GM21786 (cell line): ENCODE measurements at regions not wholly inside any gene's neighbourhood (a gene's known extent, or its start where the extent isn't known, plus 50 kb on each side); places are given as distances from the start of the nearest gene placed in this dataset.

Experiments used
- ATAC-seq: cut with Tn5 transposase; IDR thresholded peaks from one replicate; pipeline ENCODE4 v1.9.1; 2021; ENCODE audit not compliant: unreplicated experiment

DNA sequence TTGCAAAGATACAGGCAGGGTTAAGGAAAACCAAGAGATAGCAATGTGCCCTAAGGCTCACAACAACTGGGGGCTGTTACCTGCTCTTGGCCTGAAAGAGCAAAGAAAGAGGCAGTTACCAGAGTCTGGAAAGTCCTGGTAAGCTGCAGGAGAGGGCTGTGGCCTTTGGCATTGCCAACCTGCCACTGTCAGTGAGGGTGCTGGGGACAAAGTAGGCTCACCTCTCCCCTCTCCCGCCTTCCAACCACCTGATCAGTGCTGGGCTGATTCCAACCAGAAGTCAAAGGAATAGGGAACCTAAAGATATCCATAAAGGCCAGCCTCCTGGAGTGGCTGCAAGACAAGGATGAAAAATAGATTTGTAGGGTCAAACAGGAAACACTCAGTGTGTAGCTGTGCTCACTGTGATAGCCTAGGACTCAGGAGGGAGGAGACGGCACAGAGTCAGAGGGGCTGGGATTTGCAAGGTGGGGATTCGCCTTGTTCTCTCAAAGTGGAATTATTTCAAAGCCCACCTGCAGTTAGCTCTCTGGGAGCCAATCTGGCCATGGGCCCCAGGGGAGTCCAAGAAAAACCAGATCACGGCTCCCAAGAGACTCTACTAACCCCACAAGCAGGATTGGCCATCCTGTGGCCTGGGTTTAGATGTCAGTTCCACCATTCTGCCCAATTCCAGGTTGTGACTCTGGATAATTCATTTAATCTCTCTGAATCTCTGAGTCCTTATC lies 204.0 kb upstream of the BCL6 start:
- no peak for ATAC-seq

DNA sequence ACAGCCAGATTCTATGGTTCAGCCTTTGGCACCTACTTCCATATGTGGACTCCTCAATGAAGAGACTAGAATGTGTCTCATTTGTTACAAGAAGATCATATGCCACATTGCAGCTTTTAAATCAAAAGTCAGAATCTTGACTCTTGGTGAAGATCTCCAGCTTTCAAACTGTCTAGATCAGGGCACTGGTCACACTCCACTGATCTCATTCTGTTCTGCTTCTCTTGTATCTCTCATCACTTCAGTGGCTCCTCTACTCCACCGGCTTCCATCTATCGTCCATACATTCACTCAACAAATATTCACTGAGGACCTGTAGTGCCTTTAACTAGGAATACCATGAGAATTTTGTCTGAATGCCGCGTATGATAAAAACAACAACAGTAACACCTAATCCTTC lies 203.3 kb upstream of the LPP start:
- no peak for ATAC-seq

DNA sequence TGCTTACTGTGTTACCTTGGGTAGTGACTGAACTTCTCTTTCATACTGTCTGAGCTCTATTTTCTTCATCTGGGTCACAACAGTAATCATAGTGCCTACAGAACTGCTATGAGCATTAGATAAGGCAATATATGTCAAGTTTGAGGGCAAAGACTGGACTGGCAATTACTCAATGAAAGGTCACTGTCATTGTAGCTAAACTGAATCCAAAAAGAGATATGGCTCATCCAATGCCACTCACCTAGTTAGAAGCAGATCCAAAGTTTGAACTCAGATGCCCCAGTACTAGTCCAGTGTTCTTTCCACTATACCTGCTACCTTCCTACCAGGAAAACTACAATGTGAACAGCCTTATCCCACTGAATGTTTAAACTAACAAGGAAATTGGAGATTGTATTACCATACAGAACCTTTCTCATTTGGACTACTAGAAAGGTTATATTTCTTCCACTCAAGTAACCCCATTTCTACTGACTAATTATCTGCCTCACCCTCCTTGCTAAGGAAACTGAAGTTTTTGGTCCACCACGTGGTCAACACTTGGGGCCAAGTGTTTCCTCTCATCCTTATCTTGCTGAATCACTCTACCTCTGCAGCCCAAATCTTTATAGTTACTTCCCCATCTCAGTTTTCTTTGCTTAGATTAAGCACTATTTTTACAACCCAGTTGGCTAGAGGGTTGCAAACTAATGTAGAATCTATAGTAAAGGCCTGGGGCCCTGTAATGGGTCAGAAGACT lies 202.3 kb upstream of the LPP start:
- no peak for ATAC-seq

DNA sequence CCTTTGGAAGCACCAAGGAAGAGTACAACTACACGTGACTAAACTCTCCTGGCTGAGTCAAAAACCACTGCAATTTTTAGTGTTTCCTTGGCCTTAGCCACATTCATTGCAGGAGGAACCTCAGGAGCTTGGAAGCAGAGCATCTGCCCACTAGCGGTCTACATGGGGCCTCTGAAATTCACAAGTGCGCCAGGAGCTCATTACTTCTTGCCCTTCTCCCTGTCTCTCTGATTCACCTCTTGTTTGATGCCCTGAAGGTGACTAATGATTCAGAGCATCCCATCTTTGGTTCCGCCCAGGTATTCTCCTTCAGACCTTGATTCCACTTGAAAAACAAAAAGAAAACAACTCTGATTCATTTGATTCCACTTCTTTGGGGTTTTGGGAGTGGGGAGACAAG lies 201.1 kb upstream of the LPP start:
- no peak for ATAC-seq

DNA sequence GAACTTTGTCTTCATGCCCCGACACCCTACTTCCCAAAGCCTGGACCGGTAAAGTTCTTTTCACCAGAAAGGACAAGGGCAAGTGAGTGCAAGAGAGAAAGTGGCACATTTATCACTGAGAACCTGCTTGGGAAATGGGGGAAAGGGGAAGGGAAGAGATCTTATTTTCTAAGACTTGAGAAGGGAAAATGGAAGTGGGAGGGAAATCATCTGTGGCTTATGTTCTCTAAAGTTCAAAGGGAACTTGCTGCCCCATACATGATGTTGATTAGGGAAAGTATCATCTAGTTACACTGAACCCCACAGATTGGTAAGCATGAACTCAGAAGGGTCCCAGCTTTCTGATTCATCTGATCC lies 199.5 kb upstream of the LPP start:
- no peak for ATAC-seq

DNA sequence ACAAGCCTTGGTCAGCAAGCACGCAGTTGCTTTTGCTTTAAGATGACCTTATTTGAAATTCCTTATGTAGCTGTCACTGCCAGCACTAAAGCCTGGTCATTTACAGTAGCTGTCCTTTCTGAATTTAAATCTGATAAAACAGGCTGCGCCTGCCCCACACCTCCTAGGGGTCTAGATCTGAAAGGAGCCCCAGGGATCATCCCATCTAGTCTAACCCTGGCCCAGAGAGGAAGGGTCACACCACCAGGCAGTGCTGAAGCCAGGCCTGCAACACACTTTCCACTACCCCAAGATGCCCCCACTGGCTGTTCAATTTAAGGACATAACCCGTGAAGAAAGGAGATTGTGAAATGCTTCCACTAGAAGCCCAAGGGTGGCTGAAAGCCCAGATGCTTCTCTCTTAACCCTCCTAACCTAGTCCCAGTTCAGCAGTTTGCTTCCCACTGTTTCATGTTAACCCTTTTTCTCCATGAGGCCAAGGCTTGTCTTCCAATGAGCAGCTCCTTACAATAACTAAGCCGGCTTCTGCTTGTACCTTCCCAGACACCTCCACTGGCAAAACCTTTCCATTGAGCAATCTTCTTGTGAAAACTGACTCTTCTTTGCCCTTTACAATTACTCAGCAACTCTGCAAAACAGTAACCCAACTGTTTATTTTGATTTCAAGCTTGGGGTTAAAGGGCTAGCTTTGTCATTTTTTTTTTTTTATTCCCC lies 198.9 kb upstream of the LPP start:
- ATAC-seq, result no peak

DNA sequence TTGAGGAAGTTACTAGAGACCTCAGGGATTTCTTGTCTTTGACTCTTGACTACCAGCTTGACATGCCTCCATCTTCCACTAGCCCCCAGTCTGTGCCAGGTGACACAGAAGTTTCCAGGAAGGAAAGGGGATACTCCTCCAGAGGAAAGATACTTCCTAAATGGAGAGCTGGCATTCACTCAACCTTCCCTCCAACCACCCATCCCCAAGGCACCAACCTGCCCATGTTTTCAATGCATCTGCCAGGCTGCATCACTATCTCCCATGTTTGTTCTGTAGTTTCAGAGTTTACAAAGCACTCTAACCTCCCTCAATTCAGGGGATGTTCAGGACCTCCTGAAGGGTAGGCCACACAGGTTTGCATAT lies 198.4 kb upstream of the LPP start:
- ATAC-seq, result no peak

DNA sequence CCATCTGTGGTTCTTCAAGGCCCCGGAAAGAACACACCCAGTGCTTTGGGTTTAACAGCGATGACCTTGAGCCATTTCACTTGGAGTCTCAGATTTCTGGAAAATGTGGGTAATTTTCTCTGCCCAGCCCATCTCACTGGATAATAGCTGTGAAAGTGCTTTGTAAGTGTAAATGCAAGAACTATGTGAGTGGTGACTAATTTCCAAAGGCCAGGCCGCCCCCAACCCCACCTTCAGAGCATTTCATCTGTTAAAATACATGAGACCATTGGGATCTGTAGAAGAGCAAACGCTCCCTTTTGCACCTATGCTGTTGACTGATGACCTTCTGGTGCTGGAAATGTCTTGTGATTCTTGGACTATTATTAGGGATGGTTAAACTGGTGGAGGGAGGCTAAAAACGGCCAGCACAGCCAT lies 196.8 kb upstream of the LPP start:
- ATAC-seq, result no peak

DNA sequence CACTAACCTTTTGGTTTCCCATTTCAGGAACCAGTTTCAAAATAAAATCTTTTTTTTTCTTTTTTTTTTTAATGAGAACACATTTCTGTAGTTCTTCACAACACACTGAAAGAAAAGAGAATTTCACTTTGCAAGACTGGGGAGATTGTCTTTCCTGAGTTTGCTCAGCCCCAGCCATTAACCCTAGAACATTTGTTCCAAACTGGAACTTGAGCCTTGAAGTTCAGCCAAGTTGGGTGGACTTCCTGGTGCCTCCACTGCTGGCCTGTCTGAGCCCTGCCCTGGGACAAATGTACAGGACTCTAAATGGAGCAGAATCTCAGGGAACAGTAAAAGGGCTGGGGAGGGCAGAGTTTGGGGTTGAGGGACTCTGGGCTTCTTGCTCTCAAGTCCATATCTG lies 196.4 kb upstream of the LPP start:
- no peak for ATAC-seq

DNA sequence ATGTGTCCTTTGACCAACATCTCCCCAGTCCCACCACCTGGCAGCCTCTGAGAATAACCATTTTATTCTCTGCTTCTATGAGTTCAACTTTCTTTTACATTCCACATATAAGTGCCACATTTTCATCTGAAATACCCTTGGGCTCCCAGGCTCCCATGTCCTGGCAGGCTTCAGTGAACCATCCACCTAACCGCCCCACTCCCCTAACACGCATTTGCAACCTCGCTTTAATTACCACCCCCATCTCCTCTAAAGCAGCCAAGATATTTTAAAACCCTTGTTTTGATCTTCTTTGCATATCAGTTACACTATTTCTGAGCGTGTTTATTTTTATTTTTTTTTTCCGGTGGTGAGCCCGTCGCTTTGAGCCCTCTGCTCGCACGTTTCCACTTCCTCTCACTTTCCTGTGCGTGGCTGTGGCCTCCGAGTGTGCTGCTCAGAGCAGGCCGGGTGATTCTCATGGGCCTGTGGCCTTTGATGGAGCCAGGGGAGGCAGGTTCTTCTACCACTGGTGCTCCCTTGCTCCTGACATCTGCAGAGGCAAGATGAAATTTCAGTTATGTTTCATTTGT lies 195.4 kb upstream of the LPP start:
- ATAC-seq, result no peak

DNA sequence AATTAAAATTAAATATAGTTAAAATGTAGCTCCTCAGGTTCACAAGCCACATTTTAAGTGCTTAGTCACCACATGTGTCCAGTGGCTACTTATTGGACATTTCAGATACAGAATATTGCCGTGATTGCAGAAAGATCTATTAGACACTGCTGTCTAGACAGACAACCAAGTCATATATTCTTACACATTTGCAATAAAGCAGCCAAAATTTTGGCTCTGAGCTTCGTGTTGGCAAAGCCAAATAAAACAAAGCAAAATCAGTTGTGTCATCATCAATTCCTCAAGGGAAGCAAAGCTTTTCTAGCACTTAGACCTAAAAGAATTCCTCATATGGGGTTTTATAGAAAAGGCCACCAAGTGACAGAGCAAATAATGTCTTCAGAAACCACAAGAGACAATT lies 193.1 kb upstream of the LPP start:
- ATAC-seq, result no peak

DNA sequence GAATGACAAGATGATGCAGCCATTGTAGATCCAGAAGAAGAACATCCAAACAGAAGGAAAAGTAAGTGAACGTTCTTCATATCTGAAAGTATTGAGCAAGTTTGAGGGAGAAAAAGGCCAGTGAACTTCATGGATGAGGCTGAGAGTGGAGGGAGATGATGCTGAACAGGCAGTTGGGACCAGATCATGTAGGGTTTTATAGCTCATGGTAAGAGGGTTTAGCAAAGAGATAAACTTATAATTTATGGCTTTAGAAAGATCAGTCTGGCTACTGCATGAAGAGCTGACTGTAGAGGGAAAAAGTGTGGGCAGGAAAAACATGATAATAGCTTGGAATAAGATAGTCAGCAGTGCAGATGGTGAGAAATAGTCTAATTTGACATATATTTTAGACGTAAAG lies 192.6 kb upstream of the LPP start:
- ATAC-seq, result no peak

DNA sequence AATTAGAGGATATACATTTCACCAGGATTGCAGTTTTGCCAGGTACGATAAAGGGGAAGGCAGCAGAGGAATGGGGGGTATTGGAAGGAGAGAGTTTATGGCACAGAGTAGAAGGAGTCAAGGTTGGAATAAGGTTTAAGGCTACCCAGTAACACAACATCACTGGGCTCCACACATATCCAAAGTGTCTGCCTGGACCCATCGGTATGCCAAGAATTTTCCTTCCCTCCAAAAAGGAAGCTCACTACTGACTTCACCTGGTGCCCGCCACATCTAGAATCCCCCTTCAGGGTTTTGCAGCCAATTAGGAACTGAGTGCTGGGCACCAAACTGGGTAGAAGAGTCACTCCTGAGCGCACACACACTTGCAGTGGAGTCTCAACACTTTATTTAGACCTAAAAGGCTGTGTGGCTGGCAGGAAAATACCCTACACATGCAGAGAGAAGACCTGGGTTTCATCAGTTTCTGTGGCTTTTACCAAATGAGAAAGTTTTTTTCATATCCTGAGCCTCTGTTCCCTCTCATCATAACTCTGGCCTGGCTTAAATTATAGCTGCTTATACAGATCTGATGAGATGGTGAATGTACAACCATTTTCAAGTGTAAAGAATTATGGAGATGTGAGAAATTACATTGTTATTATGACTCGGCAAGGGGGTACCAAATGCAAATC lies 190.8 kb upstream of the LPP start:
- no peak for ATAC-seq

DNA sequence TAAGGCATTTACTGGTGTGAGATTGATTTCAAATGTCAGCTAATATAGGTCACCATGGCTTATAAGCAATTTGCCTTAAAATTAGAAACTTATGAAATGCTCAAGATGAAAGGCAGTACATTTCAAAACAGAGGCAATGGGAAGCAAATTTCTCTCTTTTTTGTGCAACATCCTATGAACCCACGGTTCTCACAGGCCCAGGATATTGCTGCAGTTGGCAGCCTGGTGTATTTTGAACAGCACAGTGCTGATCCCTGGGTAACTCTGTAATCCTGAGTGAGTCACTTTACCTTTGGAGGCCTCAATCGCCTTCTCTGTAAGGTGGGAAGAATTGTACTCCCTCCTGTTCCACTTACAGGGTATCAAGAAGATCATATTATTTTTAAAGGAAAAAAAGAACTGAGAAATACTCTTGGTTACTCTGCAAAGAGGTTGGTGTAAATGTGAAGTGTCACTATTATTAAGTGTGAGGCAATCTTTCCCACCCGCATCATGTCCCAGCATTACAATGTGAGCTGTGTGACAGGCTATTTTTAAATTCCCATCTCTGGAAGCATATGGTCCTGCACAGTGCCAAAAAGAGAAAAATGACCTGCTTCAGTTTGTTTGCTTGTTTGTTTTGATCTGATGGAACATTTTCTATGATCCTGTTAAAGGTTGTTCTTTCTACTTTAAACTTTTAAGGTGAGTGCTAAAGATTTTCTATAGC lies 190.1 kb upstream of the LPP start:
- ATAC-seq, result no peak

DNA sequence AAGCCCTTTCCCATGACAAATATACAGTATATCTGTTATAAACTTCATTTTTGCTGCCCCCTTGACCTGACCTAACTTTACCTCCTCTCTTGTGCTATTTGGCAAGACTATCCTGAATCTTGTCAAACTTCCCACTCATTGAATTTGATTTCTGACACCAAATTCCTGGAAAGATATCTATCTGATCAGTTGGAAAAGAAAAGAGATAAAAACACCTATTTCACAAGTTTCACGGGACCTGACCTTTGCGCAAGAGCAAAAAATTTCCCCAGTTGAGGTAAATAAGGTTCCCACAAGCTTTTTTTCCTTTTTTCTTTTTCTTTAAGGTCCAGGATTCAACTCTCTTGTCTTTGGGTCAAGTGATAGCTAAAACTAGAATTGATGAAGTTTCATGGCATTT lies 189.2 kb upstream of the LPP start:
- no peak for ATAC-seq

DNA sequence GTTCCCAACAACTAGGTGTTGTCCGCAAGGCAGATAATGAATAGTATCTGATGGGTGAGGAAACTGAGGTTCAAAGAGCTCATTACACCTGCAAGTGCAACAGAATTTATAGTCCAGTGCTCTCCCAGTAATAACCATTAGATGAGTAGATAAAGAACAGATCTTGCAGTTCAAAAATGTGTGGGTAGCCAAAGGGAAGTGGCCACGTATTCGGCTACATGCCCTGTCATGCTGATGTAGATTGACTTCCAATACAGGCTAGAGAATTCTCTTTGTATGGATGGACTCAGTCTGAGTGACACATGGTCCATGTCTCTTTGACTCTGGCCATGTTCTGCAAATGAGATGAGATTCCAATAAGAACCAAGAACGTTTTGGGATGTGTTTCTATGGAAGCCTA lies 187.9 kb upstream of the LPP start:
- no peak for ATAC-seq

DNA sequence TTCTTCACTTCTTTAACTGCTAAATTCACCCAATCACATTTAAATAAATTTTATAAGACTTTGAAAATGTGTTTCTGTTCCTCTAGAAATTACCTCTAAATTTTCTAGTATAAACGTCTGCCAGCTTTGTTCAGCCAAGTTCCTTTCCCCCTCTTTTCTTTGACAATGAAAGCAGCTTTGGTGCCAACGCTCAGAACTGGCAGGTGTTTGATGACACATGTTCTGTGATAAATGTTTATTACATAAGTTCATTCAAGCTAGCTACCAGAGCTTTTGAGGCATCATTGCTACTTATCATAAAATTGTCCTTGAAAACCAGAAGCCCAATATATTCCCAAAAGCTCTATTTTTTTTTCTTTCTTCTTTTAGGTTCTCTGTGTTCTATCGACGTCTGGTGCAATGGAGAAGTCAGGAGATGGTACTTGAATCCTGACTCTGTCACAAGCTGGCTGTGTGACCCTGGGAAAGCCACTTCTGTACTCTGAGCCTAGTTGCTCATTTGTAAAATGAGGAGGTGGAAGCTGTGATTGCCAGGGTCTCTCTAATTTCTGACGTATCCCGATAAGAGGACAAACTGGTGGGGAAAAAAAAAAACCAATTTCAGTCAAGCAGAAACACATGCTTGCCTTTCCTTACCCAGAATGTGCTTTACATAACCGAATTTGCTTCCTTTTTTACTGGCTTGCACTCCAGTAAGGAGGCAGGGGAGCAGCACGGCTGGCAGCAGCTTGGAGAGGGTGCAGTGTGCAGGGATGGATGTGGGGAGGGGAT lies 187.1 kb upstream of the LPP start:
- no peak for ATAC-seq

DNA sequence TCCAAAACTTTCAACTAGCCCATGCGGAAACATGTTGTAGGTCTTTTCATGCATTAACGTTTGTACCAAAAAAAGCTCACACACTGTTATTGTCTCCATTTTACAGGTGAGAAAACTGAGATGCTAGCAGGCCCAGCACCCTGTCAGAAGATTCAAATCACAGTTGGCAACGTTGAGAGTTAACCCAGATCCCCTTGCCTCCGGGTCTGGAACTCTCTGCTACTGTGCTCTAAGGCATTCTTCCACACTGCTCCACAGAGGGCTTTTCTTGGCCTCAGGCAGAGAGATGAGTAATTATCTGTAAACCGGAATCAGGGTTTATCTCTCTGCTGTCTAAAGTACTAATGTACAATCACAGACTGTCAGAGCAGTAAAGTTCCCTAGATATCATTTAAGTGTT lies 186.0 kb upstream of the LPP start:
- ATAC-seq, result no peak

DNA sequence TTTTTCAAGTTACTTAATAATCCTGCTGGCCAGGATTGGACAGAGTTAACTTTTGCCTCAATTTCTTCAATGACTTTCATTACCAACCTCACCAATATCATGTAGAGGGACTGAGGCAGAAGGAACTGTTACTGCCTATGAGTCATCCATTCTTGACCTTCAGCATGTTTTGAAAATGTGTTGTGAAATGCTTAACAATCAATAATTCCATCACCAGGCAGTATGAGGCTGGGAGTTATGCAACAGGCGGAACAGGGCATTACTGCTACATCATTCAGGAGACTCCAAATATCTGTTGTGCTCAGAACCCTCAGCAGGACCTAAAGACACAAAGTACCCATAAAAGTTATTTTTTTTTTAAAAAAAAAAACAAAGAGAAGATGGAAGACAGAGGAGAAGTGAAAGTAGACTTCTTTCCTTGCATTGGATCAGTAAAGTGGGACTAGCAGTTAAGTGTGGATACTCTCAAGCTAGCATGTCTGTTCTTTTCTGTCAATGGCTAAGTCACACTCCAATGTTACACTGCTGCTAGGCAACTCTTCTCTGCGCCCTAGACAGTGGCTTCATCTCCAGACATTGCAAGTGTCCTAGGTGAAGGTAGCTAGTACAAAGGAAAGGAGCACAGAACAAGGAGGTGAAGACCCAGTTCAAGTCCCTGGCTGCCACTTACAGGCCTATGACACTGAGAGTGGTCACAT lies 184.9 kb upstream of the LPP start:
- ATAC-seq, result no peak

DNA sequence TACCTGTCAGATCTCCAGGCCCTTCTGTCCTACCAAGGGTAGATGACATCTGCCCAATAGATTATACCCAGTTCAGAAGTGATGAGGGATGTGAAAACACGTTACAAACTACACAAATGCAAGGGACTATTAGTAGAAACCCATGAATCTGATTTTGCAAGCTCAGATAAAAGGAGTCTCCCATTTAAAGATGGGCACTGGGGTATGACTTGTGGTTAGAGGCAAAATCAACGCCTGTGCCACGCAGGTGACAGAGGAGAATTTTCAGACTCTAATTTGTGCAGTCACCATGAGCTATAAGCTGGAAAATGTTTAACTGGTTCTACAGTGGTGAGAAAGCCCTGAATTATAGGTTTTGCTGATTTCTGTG lies 184.4 kb upstream of the LPP start:
- ATAC-seq, result no peak
